Ovary (tissue), 3 donors: ENCODE measurements at regions not wholly inside any gene's neighbourhood (a gene's known extent, or its start where the extent isn't known, plus 50 kb on each side); places are given as distances from the start of the nearest gene placed in this dataset.

Experiments
- POLR2A ChIP-seq: fragments of 450-650 bp; IDR thresholded peaks from one replicate; pipeline ENCODE4 v1.6.1; 2017; ENCODE audit warnings: antibody characterized with exemption, mild to moderate bottlenecking, moderate library complexity
- TF ChIP-seq, protein P1 (sequence below), 3 donors: fragments of 450-650 bp in 2 of 3; fragments of 200-600 bp in 1 of 3; IDR thresholded peaks; one replicate each; pipeline versions ENCODE4 v1.5.1 to v1.8.0; 2016 to 2022; ENCODE audit warnings: antibody characterized with exemption in 3 of 3, mild to moderate bottlenecking in 1 of 3
- donor health status: DM: no; HTN: no; CAD: no.

DNA sequence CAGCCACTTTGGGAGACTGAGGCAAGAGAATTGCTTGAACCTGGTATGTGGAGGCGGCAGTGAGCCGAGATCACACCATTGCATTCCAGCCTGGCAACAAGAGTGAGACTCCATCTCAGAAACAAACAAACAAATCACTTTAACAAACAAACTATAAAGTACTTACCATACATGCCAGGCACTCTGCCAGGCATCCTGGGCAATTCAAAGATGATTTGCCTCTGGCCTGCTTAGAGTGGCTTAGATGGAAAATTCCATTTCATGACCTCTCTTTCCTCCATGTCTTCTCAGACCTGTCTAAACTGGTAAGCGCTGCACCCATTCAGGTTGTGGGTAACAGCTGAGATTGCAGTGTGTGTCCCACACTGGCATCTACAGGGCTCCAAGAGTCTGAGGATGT, 273.2 kb downstream of the BCL2 start:
- TF ChIP-seq, protein P1, sequence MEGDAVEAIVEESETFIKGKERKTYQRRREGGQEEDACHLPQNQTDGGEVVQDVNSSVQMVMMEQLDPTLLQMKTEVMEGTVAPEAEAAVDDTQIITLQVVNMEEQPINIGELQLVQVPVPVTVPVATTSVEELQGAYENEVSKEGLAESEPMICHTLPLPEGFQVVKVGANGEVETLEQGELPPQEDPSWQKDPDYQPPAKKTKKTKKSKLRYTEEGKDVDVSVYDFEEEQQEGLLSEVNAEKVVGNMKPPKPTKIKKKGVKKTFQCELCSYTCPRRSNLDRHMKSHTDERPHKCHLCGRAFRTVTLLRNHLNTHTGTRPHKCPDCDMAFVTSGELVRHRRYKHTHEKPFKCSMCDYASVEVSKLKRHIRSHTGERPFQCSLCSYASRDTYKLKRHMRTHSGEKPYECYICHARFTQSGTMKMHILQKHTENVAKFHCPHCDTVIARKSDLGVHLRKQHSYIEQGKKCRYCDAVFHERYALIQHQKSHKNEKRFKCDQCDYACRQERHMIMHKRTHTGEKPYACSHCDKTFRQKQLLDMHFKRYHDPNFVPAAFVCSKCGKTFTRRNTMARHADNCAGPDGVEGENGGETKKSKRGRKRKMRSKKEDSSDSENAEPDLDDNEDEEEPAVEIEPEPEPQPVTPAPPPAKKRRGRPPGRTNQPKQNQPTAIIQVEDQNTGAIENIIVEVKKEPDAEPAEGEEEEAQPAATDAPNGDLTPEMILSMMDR (IDR thresholded peaks at IDR 0.05): no peak
- TF ChIP-seq POLR2A: no peak
